Spleen (tissue), 11 donors: ENCODE measurements at regions not wholly inside any gene's neighbourhood (a gene's known extent, or its start where the extent isn't known, plus 50 kb on each side); places are given as distances from the start of the nearest gene placed in this dataset.

ENCODE experiments used
- DNase-seq: peaks from one replicate; pipeline ENCODE4 v3.0.0-alpha.2; 2020
- H3K27ac ChIP-seq, 8 donors: fragments of 200-600 bp; sonication (generic) in 7 of 8; 1 replicate in 4 of 8; 2 replicates in 4 of 8; pipeline versions ENCODE4 v1.5.0 to v1.8.0; 2016 to 2021; ENCODE audit warnings: inconsistent platforms in 4 of 8, mild to moderate bottlenecking in 4 of 8, moderate library complexity in 1 of 8
- H3K27me3 ChIP-seq, 7 donors: fragments of 200-600 bp; sonication (generic) in 6 of 7; replicated peaks in 1 of 7; 1 replicate in 4 of 7; 2 replicates in 3 of 7; pipeline versions ENCODE4 v1.5.0 to v1.8.0; 2016 to 2021; ENCODE audit warnings: inconsistent platforms in 3 of 7, mild to moderate bottlenecking in 1 of 7
- H3K36me3 ChIP-seq, 6 donors: fragments of 200-600 bp; sonication (generic) in 5 of 6; 1 replicate in 4 of 6; 2 replicates in 2 of 6; pipeline versions ENCODE4 v1.5.0 to v1.8.0; 2016 to 2021; ENCODE audit warnings: inconsistent platforms in 2 of 6
- H3K4me1 ChIP-seq, 6 donors: fragments of 200-600 bp; sonication (generic) in 5 of 6; 1 replicate in 3 of 6; 2 replicates in 3 of 6; pipeline versions ENCODE4 v1.5.0 to v1.8.0; 2016 to 2021; ENCODE audit warnings: inconsistent platforms in 3 of 6
- H3K4me3 ChIP-seq, 8 donors: fragments of 200-600 bp; sonication (generic) in 7 of 8; 1 replicate in 4 of 8; 2 replicates in 4 of 8; pipeline versions ENCODE4 v1.5.0 to v1.8.0; 2016 to 2021; ENCODE audit warnings: inconsistent platforms in 4 of 8, mild to moderate bottlenecking in 4 of 8, moderate library complexity in 2 of 8
- H3K9me3 ChIP-seq, 8 donors: fragments of 200-600 bp; sonication (generic) in 7 of 8; 1 replicate in 4 of 8; 2 replicates in 4 of 8; pipeline versions ENCODE4 v1.5.0 to v1.8.0; 2016 to 2021; ENCODE audit warnings: inconsistent platforms in 4 of 8
- POLR2A ChIP-seq, 3 donors: fragments of 450-650 bp; IDR thresholded peaks; one replicate each; pipeline ENCODE4 v1.5.1; 2017; ENCODE audit warnings: antibody characterized with exemption in 3 of 3, mild to moderate bottlenecking in 1 of 3
- POLR2AphosphoS5 ChIP-seq, 3 donors: sonication (generic); formaldehyde crosslinking; IDR thresholded peaks; one replicate each; pipeline ENCODE4 v1.5.1; 2017; ENCODE audit warnings: antibody characterized with exemption in 3 of 3
- WGBS, 5 donors: extraction: QIAGEN DNeasy Blood & Tissue Kit in 3 of 5; methylation state at CpG; one replicate each; pipeline versions ENCODE4 v1.1.5 to v1.1.7; 2013 to 2018; 5-methylcytosine and 5-hydroxymethylcytosine counted together
- intact Hi-C: fragments of 100-400 bp; cut with DNase I; formaldehyde crosslinking; loops from one replicate; pipeline ENCODE4 v1.15.0; 2023; ENCODE audit warnings: low total_unique reads
- TF ChIP-seq, protein P1 (sequence below), 11 experiments: fragments of 200-600 bp in 7 of 11; fragments of 450-650 bp in 4 of 11; sonication (generic) in 4 of 11; IDR thresholded peaks in 8 of 11; conservative IDR thresholded peaks in 3 of 11; 1 replicate in 7 of 11; 2 replicates in 4 of 11; pipeline versions ENCODE4 v1.4.0 to v1.8.0; 2016 to 2021; ENCODE audit warnings: antibody characterized with exemption in 11 of 11, inconsistent platforms in 4 of 11, mild to moderate bottlenecking in 1 of 11
- donor health status: healthy with polysubstance abuse.
- donor health status: DM: no; HTN: no; CAD: no; lungs with moderate emphysema.
- donor health status: DM: no; HTN: no; CAD: no.
- donor health status: Bipolar disorder and iron deficiency.
- donor health status: healthy.
- donor health status: DM: no; HTN: no; CAD: no.
- donor health status: DM: yes; HTN: yes; CAD: no.

DNA sequence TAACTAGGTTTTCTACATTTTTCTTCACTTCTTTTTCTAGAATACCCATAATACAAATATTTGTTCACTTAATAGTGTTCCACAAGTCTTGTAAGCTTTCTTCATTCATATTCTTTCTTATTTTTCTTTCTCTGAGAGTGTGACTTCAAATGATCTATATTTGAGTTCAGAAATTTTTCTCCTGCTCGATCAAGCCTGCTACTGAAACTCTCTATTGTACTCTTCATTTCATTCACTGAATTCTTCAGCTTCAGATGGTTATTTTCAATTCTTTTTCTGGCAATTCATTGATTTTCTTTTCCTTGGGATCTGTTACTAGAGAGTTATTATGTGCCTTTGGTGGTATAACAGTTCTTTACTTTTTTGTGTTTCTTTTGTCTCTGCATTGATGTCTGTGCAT, 82.5 kb upstream of the CAMK1G start:
- H3K4me3 ChIP-seq: no peak overlapping the region
- TF ChIP-seq, protein P1, sequence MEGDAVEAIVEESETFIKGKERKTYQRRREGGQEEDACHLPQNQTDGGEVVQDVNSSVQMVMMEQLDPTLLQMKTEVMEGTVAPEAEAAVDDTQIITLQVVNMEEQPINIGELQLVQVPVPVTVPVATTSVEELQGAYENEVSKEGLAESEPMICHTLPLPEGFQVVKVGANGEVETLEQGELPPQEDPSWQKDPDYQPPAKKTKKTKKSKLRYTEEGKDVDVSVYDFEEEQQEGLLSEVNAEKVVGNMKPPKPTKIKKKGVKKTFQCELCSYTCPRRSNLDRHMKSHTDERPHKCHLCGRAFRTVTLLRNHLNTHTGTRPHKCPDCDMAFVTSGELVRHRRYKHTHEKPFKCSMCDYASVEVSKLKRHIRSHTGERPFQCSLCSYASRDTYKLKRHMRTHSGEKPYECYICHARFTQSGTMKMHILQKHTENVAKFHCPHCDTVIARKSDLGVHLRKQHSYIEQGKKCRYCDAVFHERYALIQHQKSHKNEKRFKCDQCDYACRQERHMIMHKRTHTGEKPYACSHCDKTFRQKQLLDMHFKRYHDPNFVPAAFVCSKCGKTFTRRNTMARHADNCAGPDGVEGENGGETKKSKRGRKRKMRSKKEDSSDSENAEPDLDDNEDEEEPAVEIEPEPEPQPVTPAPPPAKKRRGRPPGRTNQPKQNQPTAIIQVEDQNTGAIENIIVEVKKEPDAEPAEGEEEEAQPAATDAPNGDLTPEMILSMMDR (IDR thresholded peaks at IDR 0.05 in 8 of 11, conservative IDR thresholded peaks at IDR 0.05 in 3 of 11): no peak
- TF ChIP-seq POLR2A (IDR thresholded peaks at IDR 0.05): no peak
- no peak for TF ChIP-seq POLR2AphosphoS5 (IDR thresholded peaks at IDR 0.05)
- DNase-seq: no peak
- peaks cover 0 to 57% (median 33%) of the 10 kb centered on the region in 8 donors for H3K9me3 ChIP-seq
- intact Hi-C loops: no loop called here
- H3K36me3 ChIP-seq: no peaks in the 10 kb centered on the region
- H3K27ac ChIP-seq: no peak overlapping the region
- peaks cover 0 to 5% (median 0%) of the 10 kb centered on the region in 7 donors for H3K27me3 ChIP-seq
- H3K4me1 ChIP-seq: no peaks in the 10 kb centered on the region
- 80 to 98% (median 92%) methylated on average over 1 of the region's 1 CpG for WGBS, 5 donors

DNA sequence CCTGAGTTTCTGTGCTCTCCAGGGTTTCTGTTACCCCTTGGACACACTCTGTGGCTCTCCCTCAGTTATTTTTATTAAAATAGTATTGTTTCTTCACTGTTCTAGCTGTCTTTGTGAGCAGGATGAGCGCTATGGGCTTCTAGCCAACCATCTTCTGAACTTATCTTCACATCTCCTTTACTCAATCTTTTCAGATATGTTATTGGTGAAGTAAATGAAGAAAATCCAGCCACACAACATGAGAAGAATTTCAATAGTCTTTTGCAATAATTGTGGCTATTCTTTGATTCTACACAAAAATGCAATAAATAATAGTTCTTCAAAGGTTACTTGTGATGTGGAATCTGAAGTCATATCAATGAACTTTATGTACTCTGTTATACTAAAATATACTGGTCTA, 80.3 kb upstream of the CAMK1G start:
- H3K36me3 ChIP-seq: no peaks in the 10 kb centered on the region
- H3K4me1 ChIP-seq: no peaks in the 10 kb centered on the region
- WGBS, 5 donors: 77 to 93% (median 87%) methylated on average over 1 of the region's 1 CpG
- H3K27me3 ChIP-seq: peaks cover 0 to 10% (median 0%) of the 10 kb centered on the region in 7 donors
- peaks cover 0 to 39% (median 24%) of the 10 kb centered on the region in 8 donors for H3K9me3 ChIP-seq
- H3K4me3 ChIP-seq: no peak overlapping the region
- H3K27ac ChIP-seq: no peak overlapping the region
- DNase-seq: no peak
- TF ChIP-seq POLR2AphosphoS5 (IDR thresholded peaks at IDR 0.05) (no peak), POLR2A (IDR thresholded peaks at IDR 0.05) (no peak)
- TF ChIP-seq, protein P1 (IDR thresholded peaks at IDR 0.05 in 8 of 11, conservative IDR thresholded peaks at IDR 0.05 in 3 of 11): no peak
- intact Hi-C loops: no loop called here

DNA sequence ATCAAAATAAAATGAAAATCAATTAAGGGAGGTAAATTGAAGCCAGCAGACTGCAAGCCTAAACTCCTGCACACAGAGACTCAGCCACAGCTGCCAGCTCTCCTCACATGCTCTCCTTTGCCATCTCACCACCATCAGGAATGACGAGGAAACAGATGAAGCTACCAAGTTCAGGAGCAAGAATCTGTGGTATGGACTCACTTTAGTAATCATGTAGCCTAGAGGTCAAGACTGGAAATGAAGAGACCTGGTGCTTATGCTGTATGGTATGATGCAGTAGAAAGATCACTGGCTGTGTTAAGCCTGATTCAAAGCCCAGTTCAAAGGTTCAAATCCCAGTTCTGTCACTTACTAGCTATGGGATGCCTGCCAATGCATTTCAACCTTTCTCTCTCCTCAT, 78.9 kb upstream of the CAMK1G start:
- intact Hi-C loops: no loop called here
- H3K27ac ChIP-seq: no peak overlapping the region
- 24 to 74% (median 65%) methylated on average over 1 of the region's 1 CpG for WGBS, 5 donors
- H3K27me3 ChIP-seq: peaks cover 0 to 10% (median 0%) of the 10 kb centered on the region in 7 donors
- no peak for DNase-seq
- no peaks in the 10 kb centered on the region for H3K4me1 ChIP-seq
- no peak overlapping the region for H3K4me3 ChIP-seq
- H3K36me3 ChIP-seq: no peaks in the 10 kb centered on the region
- no peak for TF ChIP-seq POLR2AphosphoS5 (IDR thresholded peaks at IDR 0.05)
- TF ChIP-seq, protein P1 (IDR thresholded peaks at IDR 0.05 in 8 of 11, conservative IDR thresholded peaks at IDR 0.05 in 3 of 11): no peak
- no peak for TF ChIP-seq POLR2A (IDR thresholded peaks at IDR 0.05)
- peaks cover 0 to 33% (median 23%) of the 10 kb centered on the region in 8 donors for H3K9me3 ChIP-seq

DNA sequence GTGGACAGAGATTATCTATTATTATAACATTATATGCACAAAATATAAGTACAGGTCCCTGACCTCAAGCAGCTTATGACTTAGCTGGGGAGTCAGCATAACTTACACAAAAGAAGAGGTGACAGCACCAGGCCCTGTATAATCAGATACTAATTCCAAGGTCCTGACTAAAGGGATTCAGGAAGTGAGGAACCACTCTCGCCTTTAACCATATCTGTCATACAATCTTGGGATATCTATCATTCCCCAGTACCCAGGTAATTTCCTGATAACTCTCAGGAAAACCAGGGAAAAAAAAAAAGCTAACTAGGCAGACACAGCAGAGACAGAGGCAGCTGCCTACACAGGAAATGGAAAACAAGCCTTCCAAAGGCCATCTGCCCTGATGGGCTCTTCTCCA, 78.5 kb upstream of the CAMK1G start:
- H3K4me3 ChIP-seq: no peak overlapping the region

More for the DNA sequence above, 78.5 kb upstream of the CAMK1G start:
- DNase-seq: no peak
- H3K36me3 ChIP-seq: no peaks in the 10 kb centered on the region
- TF ChIP-seq POLR2AphosphoS5 (IDR thresholded peaks at IDR 0.05) (no peak), POLR2A (IDR thresholded peaks at IDR 0.05) (no peak)
- TF ChIP-seq, protein P1 (IDR thresholded peaks at IDR 0.05 in 8 of 11, conservative IDR thresholded peaks at IDR 0.05 in 3 of 11): no peak
- H3K4me1 ChIP-seq: no peaks in the 10 kb centered on the region
- WGBS, 5 donors: 56 to 75% (median 68%) methylated on average over 1 of the region's 1 CpG
- H3K27ac ChIP-seq: no peak overlapping the region
- intact Hi-C loops: no loop called here
- H3K27me3 ChIP-seq: peaks cover 0 to 10% (median 0%) of the 10 kb centered on the region in 7 donors
- peaks cover 0 to 28% (median 20%) of the 10 kb centered on the region in 8 donors for H3K9me3 ChIP-seq
